ENCODE measurements at regions not wholly inside any gene's neighbourhood (a gene's known extent, or its start where the extent isn't known, plus 50 kb on each side); places are given as distances from the start of the nearest gene placed in this dataset.

DNA sequence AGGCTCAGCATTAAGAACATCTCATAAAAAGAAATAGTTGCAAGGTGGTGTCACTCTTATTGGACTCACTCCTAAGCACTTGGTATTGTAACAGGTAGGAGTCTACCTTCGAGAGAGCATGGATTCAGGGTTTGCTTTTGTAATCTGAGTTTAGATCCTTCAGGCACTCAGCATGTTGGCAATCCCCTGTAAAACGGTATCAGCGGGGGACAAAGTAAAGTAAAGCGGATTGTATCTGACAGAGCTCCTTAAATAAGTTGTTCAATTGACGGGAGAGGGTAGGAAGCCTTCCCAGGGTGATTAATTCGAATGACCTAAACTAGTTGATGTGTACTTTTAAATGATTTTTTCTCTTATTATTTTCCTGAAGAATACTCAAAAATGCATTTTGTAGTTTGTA is 869.8 kb upstream of the EPHA7 start:
- no peaks in the 10 kb centered on the region for H3K9me3 ChIP-seq (ENCODE audit: control insufficient read depth in 3 of 3, low read length in 3 of 3)
- no peak overlapping the region for H3K27ac ChIP-seq (ENCODE audit: low read depth, low read length)
- H3K36me3 ChIP-seq (ENCODE audit: control insufficient read depth in 3 of 3, insufficient read depth in 3 of 3, low read length in 3 of 3), result no peaks in the 10 kb centered on the region
- no peaks in the 10 kb centered on the region for H3K4me1 ChIP-seq (ENCODE audit: control insufficient read depth in 3 of 3, insufficient read depth in 3 of 3, low read length in 3 of 3)
- H3K9ac ChIP-seq (ENCODE audit: low read depth in 1 of 3, low read length in 3 of 3), result no peak overlapping the region
- no peak overlapping the region for H3K4me3 ChIP-seq (ENCODE audit: low read length in 3 of 3)
- H3K27me3 ChIP-seq (ENCODE audit: control insufficient read depth in 3 of 3, insufficient read depth in 3 of 3, low read length in 3 of 3), result no peaks in the 10 kb centered on the region

DNA sequence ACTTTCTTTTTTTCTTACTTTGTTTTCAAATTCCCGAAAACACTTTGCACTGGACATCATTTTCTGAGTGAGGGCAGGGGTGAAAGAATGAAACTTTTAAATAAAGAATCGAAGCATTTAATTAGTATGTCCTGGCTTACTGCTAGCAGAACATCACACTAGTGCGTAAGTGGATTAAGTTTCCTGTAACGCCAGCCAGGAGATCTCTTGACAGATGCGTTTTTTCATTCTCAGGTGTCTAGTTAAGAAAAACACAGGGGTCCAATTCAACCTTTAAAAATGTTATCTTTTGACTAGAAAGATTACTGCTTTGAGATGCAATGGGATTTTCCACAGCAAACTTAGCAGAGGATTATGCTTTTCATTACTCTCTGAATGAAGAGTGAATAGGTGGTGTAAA is 858.8 kb upstream of the EPHA7 start:
- no peaks in the 10 kb centered on the region for H3K4me1 ChIP-seq (ENCODE audit: control insufficient read depth in 3 of 3, insufficient read depth in 3 of 3, low read length in 3 of 3)
- no peak overlapping the region for H3K4me3 ChIP-seq (ENCODE audit: low read length in 3 of 3)
- no peaks in the 10 kb centered on the region for H3K27me3 ChIP-seq (ENCODE audit: control insufficient read depth in 3 of 3, insufficient read depth in 3 of 3, low read length in 3 of 3)
- no peak overlapping the region for H3K27ac ChIP-seq (ENCODE audit: low read depth, low read length)
- H3K36me3 ChIP-seq (ENCODE audit: control insufficient read depth in 3 of 3, insufficient read depth in 3 of 3, low read length in 3 of 3), result no peaks in the 10 kb centered on the region
- H3K9me3 ChIP-seq (ENCODE audit: control insufficient read depth in 3 of 3, low read length in 3 of 3), result no peaks in the 10 kb centered on the region
- H3K9ac ChIP-seq (ENCODE audit: low read depth in 1 of 3, low read length in 3 of 3), result no peak overlapping the region

DNA sequence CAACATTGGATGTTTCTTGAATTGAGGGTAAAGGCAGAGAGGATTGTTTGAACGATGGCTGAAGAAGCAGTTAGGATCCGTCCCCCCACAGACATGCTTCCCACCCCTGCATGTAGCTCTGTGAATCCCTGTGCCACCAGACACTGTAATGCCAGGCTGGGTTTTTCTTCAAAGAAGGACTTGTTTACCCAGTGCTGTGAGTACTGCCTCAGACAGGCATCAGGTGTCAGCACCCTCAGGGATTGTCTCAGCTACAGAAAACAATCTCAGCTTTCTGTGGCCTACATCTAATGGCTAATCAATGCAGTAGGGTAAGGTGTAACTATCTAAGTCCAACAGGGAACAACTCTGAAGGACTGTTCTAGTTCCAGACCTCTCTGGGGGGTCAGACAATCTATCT is 853.0 kb upstream of the EPHA7 start:
- Histone ChIP-seq H3K27me3 (ENCODE audit: control insufficient read depth in 3 of 3, insufficient read depth in 3 of 3, low read length in 3 of 3) (no peaks in the 10 kb centered on the region), H3K27ac (ENCODE audit: low read depth, low read length) (no peak overlapping the region), H3K36me3 (ENCODE audit: control insufficient read depth in 3 of 3, insufficient read depth in 3 of 3, low read length in 3 of 3) (no peaks in the 10 kb centered on the region), H3K4me3 (ENCODE audit: low read length in 3 of 3) (no peak overlapping the region), H3K9ac (ENCODE audit: low read depth in 1 of 3, low read length in 3 of 3) (no peak overlapping the region), H3K9me3 (ENCODE audit: control insufficient read depth in 3 of 3, low read length in 3 of 3) (peaks cover 0 to 2% (median 0%) of the 10 kb centered on the region in 3 donors), H3K4me1 (ENCODE audit: control insufficient read depth in 3 of 3, insufficient read depth in 3 of 3, low read length in 3 of 3) (no peaks in the 10 kb centered on the region)

DNA sequence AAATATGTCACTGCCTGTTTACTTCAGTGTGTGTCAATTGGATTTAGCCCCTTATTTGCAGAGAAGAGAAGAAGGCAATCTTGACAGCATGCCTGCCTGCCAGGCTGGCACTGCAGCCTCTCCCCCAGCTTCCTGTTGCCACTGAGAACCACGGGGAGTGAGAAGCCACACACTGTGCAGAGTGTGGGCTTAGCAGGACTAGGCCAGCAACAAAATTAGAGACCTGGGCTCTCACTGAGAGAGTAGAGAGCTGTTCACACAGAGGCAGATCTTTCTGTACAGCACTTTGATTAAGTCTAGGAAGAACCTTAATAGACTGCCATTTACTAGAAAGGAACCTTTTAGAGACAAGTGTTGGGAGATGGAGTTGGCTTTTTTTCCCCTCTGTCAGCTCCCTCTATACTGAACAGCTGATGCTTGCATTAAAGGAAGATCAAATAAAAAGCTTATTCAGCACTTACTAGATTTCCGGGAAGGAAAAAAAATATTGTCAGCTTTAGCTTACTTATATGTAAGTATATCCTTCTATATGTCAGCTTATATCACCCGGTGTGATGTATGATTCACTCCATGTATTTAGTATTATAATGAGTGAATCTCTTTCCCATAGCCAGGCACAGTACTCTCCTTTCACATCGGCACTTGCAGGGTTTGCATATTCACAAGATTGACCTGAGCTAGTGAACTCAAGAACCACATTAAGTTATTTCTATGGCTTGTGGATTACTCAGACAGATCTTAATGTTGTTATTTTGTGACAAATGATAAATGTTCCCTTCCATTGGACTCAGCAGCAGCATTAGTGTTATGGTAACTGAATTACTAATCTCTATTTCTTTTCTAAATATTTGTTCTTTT is 851.0 kb upstream of the EPHA7 start:
- Histone ChIP-seq H3K27ac (ENCODE audit: low read depth, low read length) (no peak overlapping the region), H3K9ac (ENCODE audit: low read depth in 1 of 3, low read length in 3 of 3) (no peak overlapping the region), H3K9me3 (ENCODE audit: control insufficient read depth in 3 of 3, low read length in 3 of 3) (peaks cover 0 to 2% (median 0%) of the 10 kb centered on the region in 3 donors), H3K27me3 (ENCODE audit: control insufficient read depth in 3 of 3, insufficient read depth in 3 of 3, low read length in 3 of 3) (no peaks in the 10 kb centered on the region), H3K4me3 (ENCODE audit: low read length in 3 of 3) (no peak overlapping the region), H3K4me1 (ENCODE audit: control insufficient read depth in 3 of 3, insufficient read depth in 3 of 3, low read length in 3 of 3) (no peaks in the 10 kb centered on the region), H3K36me3 (ENCODE audit: control insufficient read depth in 3 of 3, insufficient read depth in 3 of 3, low read length in 3 of 3) (no peaks in the 10 kb centered on the region)

DNA sequence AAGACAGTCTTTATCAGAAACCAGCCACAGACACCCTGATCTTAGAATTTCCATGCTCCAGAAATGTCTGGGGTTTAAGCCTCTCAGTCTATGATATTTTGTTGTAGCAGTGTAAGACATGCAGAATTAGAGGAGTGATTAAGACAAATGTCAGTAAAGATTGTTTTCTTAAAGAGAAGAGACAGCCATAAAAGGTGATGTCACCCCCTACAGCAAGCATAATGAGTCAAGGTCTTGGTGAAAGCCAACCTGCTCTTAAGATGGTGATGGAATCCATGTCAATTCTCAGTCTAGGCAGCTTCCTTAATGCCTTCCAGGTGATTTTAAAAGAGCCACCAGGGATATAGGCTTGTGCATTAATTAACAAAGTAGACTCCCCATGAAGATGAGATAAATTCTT is 849.9 kb upstream of the EPHA7 start:
- H3K36me3 ChIP-seq (ENCODE audit: control insufficient read depth in 3 of 3, insufficient read depth in 3 of 3, low read length in 3 of 3), result no peaks in the 10 kb centered on the region
- H3K4me3 ChIP-seq (ENCODE audit: low read length in 3 of 3), result no peak overlapping the region
- no peaks in the 10 kb centered on the region for H3K27me3 ChIP-seq (ENCODE audit: control insufficient read depth in 3 of 3, insufficient read depth in 3 of 3, low read length in 3 of 3)
- H3K9me3 ChIP-seq (ENCODE audit: control insufficient read depth in 3 of 3, low read length in 3 of 3), result peaks cover 0 to 2% (median 0%) of the 10 kb centered on the region in 3 donors
- H3K4me1 ChIP-seq (ENCODE audit: control insufficient read depth in 3 of 3, insufficient read depth in 3 of 3, low read length in 3 of 3), result no peaks in the 10 kb centered on the region
- H3K27ac ChIP-seq (ENCODE audit: low read depth, low read length), result no peak overlapping the region
- H3K9ac ChIP-seq (ENCODE audit: low read depth in 1 of 3, low read length in 3 of 3), result no peak overlapping the region

DNA sequence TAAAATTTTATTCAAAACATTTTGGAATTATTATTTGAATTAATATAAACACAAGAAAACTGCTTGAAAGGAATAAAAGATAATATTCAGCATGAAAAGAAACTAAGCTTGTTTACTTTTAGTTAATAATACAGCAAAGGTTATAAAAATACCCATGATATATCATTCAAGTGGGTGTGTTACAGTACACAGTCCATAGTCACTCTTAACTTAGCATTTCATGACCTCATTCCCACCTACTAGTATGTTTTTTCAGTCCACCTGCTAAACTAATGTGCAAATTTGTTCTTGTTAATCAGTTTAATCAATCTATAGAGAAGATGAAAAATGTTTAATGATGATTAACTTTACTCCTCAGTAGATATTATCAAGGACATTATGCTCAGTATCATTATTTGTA is 841.4 kb upstream of the EPHA7 start:
- no peak overlapping the region for H3K4me3 ChIP-seq (ENCODE audit: low read length in 3 of 3)
- H3K4me1 ChIP-seq (ENCODE audit: control insufficient read depth in 3 of 3, insufficient read depth in 3 of 3, low read length in 3 of 3), result no peaks in the 10 kb centered on the region
- H3K9ac ChIP-seq (ENCODE audit: low read depth in 1 of 3, low read length in 3 of 3), result no peak overlapping the region
- peaks cover 0 to 2% (median 0%) of the 10 kb centered on the region in 3 donors for H3K9me3 ChIP-seq (ENCODE audit: control insufficient read depth in 3 of 3, low read length in 3 of 3)
- H3K27ac ChIP-seq (ENCODE audit: low read depth, low read length), result no peak overlapping the region
- no peaks in the 10 kb centered on the region for H3K27me3 ChIP-seq (ENCODE audit: control insufficient read depth in 3 of 3, insufficient read depth in 3 of 3, low read length in 3 of 3)
- H3K36me3 ChIP-seq (ENCODE audit: control insufficient read depth in 3 of 3, insufficient read depth in 3 of 3, low read length in 3 of 3), result no peaks in the 10 kb centered on the region

DNA sequence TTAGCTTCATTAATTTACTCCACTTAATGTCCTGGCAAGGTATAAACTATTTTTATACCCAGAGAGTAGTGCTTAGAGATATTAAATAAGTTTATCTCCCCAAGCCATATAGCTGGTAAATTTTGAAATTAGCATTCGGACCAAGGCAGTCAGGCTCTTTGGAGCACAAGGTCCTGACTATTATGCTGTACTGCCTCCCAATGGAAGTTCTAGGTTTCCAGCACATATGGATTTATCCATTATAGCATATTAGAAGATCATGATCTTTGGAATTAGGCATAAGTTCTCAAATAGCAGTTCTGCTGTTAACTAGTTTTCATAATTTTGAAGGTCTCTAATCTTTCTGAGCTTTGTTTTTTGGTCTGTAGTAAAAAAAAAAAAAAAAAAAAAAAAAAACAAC is 835.3 kb upstream of the EPHA7 start:
- Histone ChIP-seq H3K27me3 (ENCODE audit: control insufficient read depth in 3 of 3, insufficient read depth in 3 of 3, low read length in 3 of 3) (no peaks in the 10 kb centered on the region), H3K9ac (ENCODE audit: low read depth in 1 of 3, low read length in 3 of 3) (no peak overlapping the region), H3K36me3 (ENCODE audit: control insufficient read depth in 3 of 3, insufficient read depth in 3 of 3, low read length in 3 of 3) (no peaks in the 10 kb centered on the region), H3K27ac (ENCODE audit: low read depth, low read length) (no peak overlapping the region), H3K4me1 (ENCODE audit: control insufficient read depth in 3 of 3, insufficient read depth in 3 of 3, low read length in 3 of 3) (no peaks in the 10 kb centered on the region), H3K4me3 (ENCODE audit: low read length in 3 of 3) (no peak overlapping the region), H3K9me3 (ENCODE audit: control insufficient read depth in 3 of 3, low read length in 3 of 3) (no peaks in the 10 kb centered on the region)

DNA sequence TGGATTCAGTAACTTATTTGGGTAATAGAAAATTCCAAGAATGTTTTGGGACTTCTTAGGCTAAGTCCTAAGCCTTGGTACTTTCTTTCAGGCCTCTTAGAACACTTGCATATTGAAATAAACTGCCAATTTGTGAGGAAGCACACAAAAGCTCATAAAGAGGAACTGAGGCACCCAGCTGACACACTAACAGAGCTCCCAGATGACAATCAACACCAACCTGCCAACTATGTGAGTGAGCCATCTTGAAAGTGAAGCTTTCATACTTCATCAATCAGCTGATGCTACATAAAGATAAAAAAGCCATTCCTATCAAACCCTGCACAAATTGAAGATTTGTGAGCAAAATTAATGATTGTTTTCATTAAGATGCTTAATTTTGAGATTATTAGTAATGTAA is 832.5 kb upstream of the EPHA7 start:
- Histone ChIP-seq H3K9me3 (ENCODE audit: control insufficient read depth in 3 of 3, low read length in 3 of 3) (no peaks in the 10 kb centered on the region), H3K27me3 (ENCODE audit: control insufficient read depth in 3 of 3, insufficient read depth in 3 of 3, low read length in 3 of 3) (no peaks in the 10 kb centered on the region), H3K36me3 (ENCODE audit: control insufficient read depth in 3 of 3, insufficient read depth in 3 of 3, low read length in 3 of 3) (no peaks in the 10 kb centered on the region), H3K4me3 (ENCODE audit: low read length in 3 of 3) (no peak overlapping the region), H3K27ac (ENCODE audit: low read depth, low read length) (no peak overlapping the region), H3K9ac (ENCODE audit: low read depth in 1 of 3, low read length in 3 of 3) (no peak overlapping the region), H3K4me1 (ENCODE audit: control insufficient read depth in 3 of 3, insufficient read depth in 3 of 3, low read length in 3 of 3) (no peaks in the 10 kb centered on the region)

DNA sequence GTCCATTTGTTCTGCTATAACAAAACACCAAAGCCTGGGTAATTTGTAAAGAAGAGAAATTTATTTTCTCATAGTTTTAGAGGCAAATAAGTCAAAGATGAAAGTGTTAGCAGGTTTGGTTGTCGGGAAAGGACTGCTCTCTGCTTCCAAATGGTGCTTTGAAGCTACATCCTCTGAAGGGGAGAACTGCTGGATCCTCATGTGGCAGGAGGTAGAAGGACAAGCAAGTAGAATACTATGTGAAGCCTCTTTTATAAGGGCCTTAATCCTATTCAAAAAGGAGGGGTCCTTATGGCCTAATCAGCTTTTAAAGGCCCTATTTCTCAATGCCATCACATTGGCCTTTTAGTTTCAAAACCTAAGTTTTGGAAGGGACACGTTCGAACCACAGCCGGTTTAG is 826.0 kb upstream of the EPHA7 start:
- Histone ChIP-seq H3K9ac (ENCODE audit: low read depth in 1 of 3, low read length in 3 of 3) (no peak overlapping the region), H3K27me3 (ENCODE audit: control insufficient read depth in 3 of 3, insufficient read depth in 3 of 3, low read length in 3 of 3) (no peaks in the 10 kb centered on the region), H3K36me3 (ENCODE audit: control insufficient read depth in 3 of 3, insufficient read depth in 3 of 3, low read length in 3 of 3) (no peaks in the 10 kb centered on the region), H3K27ac (ENCODE audit: low read depth, low read length) (no peak overlapping the region), H3K4me3 (ENCODE audit: low read length in 3 of 3) (no peak overlapping the region), H3K4me1 (ENCODE audit: control insufficient read depth in 3 of 3, insufficient read depth in 3 of 3, low read length in 3 of 3) (no peaks in the 10 kb centered on the region), H3K9me3 (ENCODE audit: control insufficient read depth in 3 of 3, low read length in 3 of 3) (no peaks in the 10 kb centered on the region)

DNA sequence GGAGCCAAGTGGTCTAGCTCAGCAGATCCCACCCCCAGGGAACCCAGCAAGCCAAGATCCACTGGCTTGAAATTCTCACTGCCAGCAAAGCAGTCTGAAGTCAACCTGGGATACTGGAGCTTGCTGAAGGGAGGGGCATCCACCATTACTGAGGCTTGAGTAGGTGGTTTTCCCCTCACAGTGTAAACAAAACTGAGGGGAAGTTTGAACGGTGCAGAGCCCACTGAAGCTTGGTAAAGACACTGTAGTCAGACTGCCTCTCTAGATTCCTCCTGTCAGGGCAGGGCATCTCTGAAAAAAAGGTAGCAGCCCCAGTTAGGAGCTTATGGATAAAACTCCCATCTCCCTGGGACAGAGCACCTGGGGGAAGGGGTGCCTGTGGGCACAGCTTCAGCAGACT is 819.5 kb upstream of the EPHA7 start:
- no peak overlapping the region for H3K9ac ChIP-seq (ENCODE audit: low read depth in 1 of 3, low read length in 3 of 3)
- H3K36me3 ChIP-seq (ENCODE audit: control insufficient read depth in 3 of 3, insufficient read depth in 3 of 3, low read length in 3 of 3), result no peaks in the 10 kb centered on the region
- no peak overlapping the region for H3K4me3 ChIP-seq (ENCODE audit: low read length in 3 of 3)
- no peaks in the 10 kb centered on the region for H3K27me3 ChIP-seq (ENCODE audit: control insufficient read depth in 3 of 3, insufficient read depth in 3 of 3, low read length in 3 of 3)
- peaks cover 0 to 3% (median 0%) of the 10 kb centered on the region in 3 donors for H3K9me3 ChIP-seq (ENCODE audit: control insufficient read depth in 3 of 3, low read length in 3 of 3)
- H3K4me1 ChIP-seq (ENCODE audit: control insufficient read depth in 3 of 3, insufficient read depth in 3 of 3, low read length in 3 of 3), result no peaks in the 10 kb centered on the region
- H3K27ac ChIP-seq (ENCODE audit: low read depth, low read length), result no peak overlapping the region
